HG03045 (cell line): ENCODE measurements at regions not wholly inside any gene's neighbourhood (a gene's known extent, or its start where the extent isn't known, plus 50 kb on each side); places are given as distances from the start of the nearest gene placed in this dataset.
"Not testable (repeated sequence)": the region's sequence is repeated elsewhere in the genome, so short reads cannot be mapped to it uniquely, and the experiment has no call there.

Experiments used
- ATAC-seq: cut with Tn5 transposase; IDR thresholded peaks from one replicate; pipeline ENCODE4 v1.9.1; 2021; ENCODE audit warnings: mild to moderate bottlenecking, moderate library complexity; ENCODE audit not compliant: unreplicated experiment

- ATAC-seq: no peak
These were observed 401.4 kb upstream of the MYT1L start for GRCh38 chr2:2732331-2733119.

GRCh38 chr2:2731816-2732284 lies 400.8 kb upstream of the MYT1L start:
- no peak for ATAC-seq

- no peak for ATAC-seq
These were observed 400.2 kb upstream of the MYT1L start for GRCh38 chr2:2731101-2731815.

- ATAC-seq: no peak
These were observed 399.3 kb upstream of the MYT1L start for GRCh38 chr2:2730301-2730833.

- no peak for ATAC-seq
These were observed 398.2 kb upstream of the MYT1L start for GRCh38 chr2:2729246-2729645.

- no peak for ATAC-seq
These were observed 397.6 kb upstream of the MYT1L start for GRCh38 chr2:2728635-2729034.

- ATAC-seq: no peak
These were observed 396.9 kb upstream of the MYT1L start for GRCh38 chr2:2727876-2728511.

- no peak for ATAC-seq
These were observed 395.1 kb upstream of the MYT1L start for GRCh38 chr2:2726163-2726562.

GRCh38 chr2:2723064-2723463 lies 392.0 kb upstream of the MYT1L start:
- no peak for ATAC-seq

GRCh38 chr2:2721296-2721835 lies 390.3 kb upstream of the MYT1L start:
- no peak for ATAC-seq

GRCh38 chr2:2720806-2721205 lies 389.7 kb upstream of the MYT1L start:
- ATAC-seq: not testable (repeated sequence)

- no peak for ATAC-seq
These were observed 389.3 kb upstream of the MYT1L start for GRCh38 chr2:2720351-2720750.

- no peak for ATAC-seq
These were observed 388.7 kb upstream of the MYT1L start for GRCh38 chr2:2719781-2720180.

GRCh38 chr2:2719015-2719414 lies 387.9 kb upstream of the MYT1L start:
- no peak for ATAC-seq

GRCh38 chr2:2717406-2717805 lies 386.3 kb upstream of the MYT1L start:
- no peak for ATAC-seq

GRCh38 chr2:2716771-2717170 lies 385.7 kb upstream of the MYT1L start:
- ATAC-seq: no peak

GRCh38 chr2:2715036-2715818 lies 384.2 kb upstream of the MYT1L start:
- ATAC-seq: no peak

GRCh38 chr2:2714408-2714807 lies 383.3 kb upstream of the MYT1L start:
- ATAC-seq: no peak

GRCh38 chr2:2709431-2709770 lies 378.3 kb upstream of the MYT1L start:
- ATAC-seq: no peak

- no peak for ATAC-seq
These were observed 377.7 kb upstream of the MYT1L start for GRCh38 chr2:2708575-2709430.
